ENCODE measurements at regions not wholly inside any gene's neighbourhood (a gene's known extent, or its start where the extent isn't known, plus 50 kb on each side); places are given as distances from the start of the nearest gene placed in this dataset.

- Histone ChIP-seq H3K4me1 (no peaks in the 10 kb centered on the region), H3K4me3 (no peak overlapping the region), H3K36me3 (no peaks in the 10 kb centered on the region), H3K9me3 (replicated peaks) (no peaks in the 10 kb centered on the region), H3K27me3 (ENCODE audit: low read depth) (no peaks in the 10 kb centered on the region), H3K27ac (replicated peaks) (no peak overlapping the region)
- DNase-seq, result no peak
- TF ChIP-seq CTCF (IDR thresholded peaks at IDR 0.05; ENCODE audit: borderline replicate concordance), result no peak
- intact Hi-C loops (cut with micrococcal nuclease), result no loop called here
Observed at GRCh38 chr13:108095036-108095435, 120.3 kb downstream of the LIG4 start.

- TF ChIP-seq CTCF (IDR thresholded peaks at IDR 0.05; ENCODE audit: borderline replicate concordance), result no peak
- no peak overlapping the region for H3K27ac ChIP-seq (replicated peaks)
- H3K4me1 ChIP-seq, result no peaks in the 10 kb centered on the region
- no peaks in the 10 kb centered on the region for H3K9me3 ChIP-seq (replicated peaks)
- DNase-seq, result no peak
- no peak overlapping the region for H3K4me3 ChIP-seq
- intact Hi-C loops (cut with micrococcal nuclease), result no loop called here
- no peaks in the 10 kb centered on the region for H3K27me3 ChIP-seq (ENCODE audit: low read depth)
- no peaks in the 10 kb centered on the region for H3K36me3 ChIP-seq
Observed at GRCh38 chr13:108093616-108094015, 121.7 kb downstream of the LIG4 start.

DNA sequence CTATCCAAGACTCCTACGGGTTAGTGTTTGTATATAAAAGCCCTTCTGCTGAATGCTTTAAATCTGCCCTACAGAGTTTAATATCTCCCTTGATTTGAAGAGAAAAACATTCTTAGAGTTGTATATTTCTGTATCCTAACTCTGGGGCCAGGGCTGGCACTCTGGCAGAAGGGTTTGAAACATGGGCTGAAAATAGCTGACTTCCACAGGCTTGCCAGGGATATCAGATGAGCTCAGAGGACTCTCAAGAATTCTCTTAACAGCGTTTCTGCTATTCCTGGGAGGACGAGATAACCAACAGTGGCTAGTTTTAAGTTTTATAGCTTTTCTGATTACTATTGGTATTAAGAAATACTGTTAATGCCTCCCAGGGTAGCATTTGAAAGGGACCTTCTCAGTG is 127.5 kb downstream of the LIG4 start:
- H3K4me1 ChIP-seq, result peaks cover 20% of the 10 kb centered on the region
- no peaks in the 10 kb centered on the region for H3K9me3 ChIP-seq (replicated peaks)
- no peak overlapping the region for H3K27ac ChIP-seq (replicated peaks)
- no peak overlapping the region for H3K4me3 ChIP-seq
- H3K36me3 ChIP-seq, result no peaks in the 10 kb centered on the region
- no peak for TF ChIP-seq CTCF (IDR thresholded peaks at IDR 0.05; ENCODE audit: borderline replicate concordance)
- intact Hi-C loops (cut with micrococcal nuclease), result no loop called here
- no peak for DNase-seq
- no peaks in the 10 kb centered on the region for H3K27me3 ChIP-seq (ENCODE audit: low read depth)

DNA sequence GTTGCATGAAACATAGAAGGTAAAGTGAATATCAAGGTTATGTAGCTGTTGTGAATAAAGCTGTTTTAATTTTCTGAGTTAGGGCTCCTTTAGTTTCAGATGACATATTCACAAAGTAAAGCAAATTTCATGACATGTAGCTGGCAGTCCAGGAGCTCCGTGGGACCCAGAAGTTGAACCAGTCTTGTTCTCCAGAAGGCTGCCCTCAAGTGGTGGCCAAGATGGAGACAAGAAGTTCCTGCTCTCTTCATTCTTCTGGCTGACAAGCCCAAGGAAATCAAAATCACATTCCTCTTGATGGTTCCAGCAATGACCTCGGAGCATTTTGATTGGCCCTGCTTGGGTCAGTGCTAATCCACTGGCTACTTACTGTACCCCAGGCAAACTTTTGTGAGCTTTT is 128.7 kb downstream of the LIG4 start:
- intact Hi-C loops (cut with micrococcal nuclease), result no loop called here
- no peaks in the 10 kb centered on the region for H3K36me3 ChIP-seq
- no peak overlapping the region for H3K4me3 ChIP-seq
- H3K27me3 ChIP-seq (ENCODE audit: low read depth), result no peaks in the 10 kb centered on the region
- no peak overlapping the region for H3K27ac ChIP-seq (replicated peaks)
- H3K4me1 ChIP-seq, result peaks cover 20% of the 10 kb centered on the region
- TF ChIP-seq CTCF (IDR thresholded peaks at IDR 0.05; ENCODE audit: borderline replicate concordance), result no peak
- no peak for DNase-seq
- no peaks in the 10 kb centered on the region for H3K9me3 ChIP-seq (replicated peaks)

- no peaks in the 10 kb centered on the region for H3K27me3 ChIP-seq (ENCODE audit: low read depth)
- H3K36me3 ChIP-seq, result no peaks in the 10 kb centered on the region
- TF ChIP-seq CTCF (IDR thresholded peaks at IDR 0.05; ENCODE audit: borderline replicate concordance), result no peak
- H3K27ac ChIP-seq (replicated peaks), result no peak overlapping the region
- peaks cover 20% of the 10 kb centered on the region for H3K4me1 ChIP-seq
- intact Hi-C loops (cut with micrococcal nuclease), result no loop called here
- DNase-seq, result no peak
- H3K4me3 ChIP-seq, result no peak overlapping the region
- no peaks in the 10 kb centered on the region for H3K9me3 ChIP-seq (replicated peaks)
Observed at GRCh38 chr13:108084840-108085239, 130.5 kb downstream of the LIG4 start.

GRCh38 chr13:108083056-108083455 is 132.3 kb downstream of the LIG4 start:
- Histone ChIP-seq H3K27ac (replicated peaks) (no peak overlapping the region), H3K36me3 (no peaks in the 10 kb centered on the region), H3K4me3 (no peak overlapping the region), H3K27me3 (ENCODE audit: low read depth) (no peaks in the 10 kb centered on the region), H3K4me1 (peaks cover 16% of the 10 kb centered on the region), H3K9me3 (replicated peaks) (peaks cover 2% of the 10 kb centered on the region)
- no peak for DNase-seq
- TF ChIP-seq CTCF (IDR thresholded peaks at IDR 0.05; ENCODE audit: borderline replicate concordance), result no peak
- intact Hi-C loops (cut with micrococcal nuclease), result no loop called here

Measured in left ventricle myocardium inferior (tissue), 1 donor.